Posterior cingulate gyrus (tissue), 11 donors: ENCODE measurements at regions not wholly inside any gene's neighbourhood (a gene's known extent, or its start where the extent isn't known, plus 50 kb on each side); places are given as distances from the start of the nearest gene placed in this dataset.

Experiments
- DNase-seq, 10 donors: peaks; one replicate each; pipeline versions ENCODE4 v3.0.0 to v3.0.0-alpha.2; 2020 to 2021; ENCODE audit warnings: mixed read lengths in 3 of 10
- intact Hi-C: fragments of 100-400 bp; cut with DNase I; formaldehyde crosslinking; loops from one replicate; pipeline ENCODE4 v1.15.1; 2023

GRCh38 chr18:72104851-72105250 is 439.3 kb downstream of the CBLN2 start:
- intact Hi-C loops: no loop called here
- no peak for DNase-seq

DNA sequence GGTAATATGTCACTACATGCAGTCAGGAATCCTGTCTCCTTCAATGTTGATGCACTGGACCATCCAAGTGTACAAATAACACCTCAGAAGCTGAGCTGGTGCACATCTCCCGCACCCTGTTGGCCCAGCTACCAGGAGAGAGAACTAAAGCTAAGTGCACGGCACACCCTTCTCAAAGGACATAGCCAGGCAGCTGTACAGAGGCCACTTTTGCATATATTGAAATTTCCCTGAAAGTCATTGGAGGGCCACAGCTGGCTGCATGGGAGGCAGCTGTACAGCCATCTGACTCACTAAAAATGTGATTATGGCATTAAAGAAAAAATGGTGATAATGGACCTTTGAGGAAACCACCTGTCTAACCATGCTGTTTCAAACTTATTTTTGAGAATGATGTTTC is 441.7 kb downstream of the CBLN2 start:
- intact Hi-C loops: no loop called here
- no peak for DNase-seq

GRCh38 chr18:72100465-72101004 is 443.6 kb downstream of the CBLN2 start:
- no peak for DNase-seq
- intact Hi-C loops: no loop called here

GRCh38 chr18:72091369-72091768 is 452.8 kb downstream of the CBLN2 start:
- no peak for DNase-seq
- intact Hi-C loops: no loop called here

- DNase-seq: no peak
- intact Hi-C loops: no loop called here
Observed at GRCh38 chr18:72089432-72089831, 454.7 kb downstream of the CBLN2 start.

- DNase-seq: no peak
- intact Hi-C loops: no loop called here
Observed at GRCh38 chr18:72086421-72086820, 457.7 kb downstream of the CBLN2 start.

DNA sequence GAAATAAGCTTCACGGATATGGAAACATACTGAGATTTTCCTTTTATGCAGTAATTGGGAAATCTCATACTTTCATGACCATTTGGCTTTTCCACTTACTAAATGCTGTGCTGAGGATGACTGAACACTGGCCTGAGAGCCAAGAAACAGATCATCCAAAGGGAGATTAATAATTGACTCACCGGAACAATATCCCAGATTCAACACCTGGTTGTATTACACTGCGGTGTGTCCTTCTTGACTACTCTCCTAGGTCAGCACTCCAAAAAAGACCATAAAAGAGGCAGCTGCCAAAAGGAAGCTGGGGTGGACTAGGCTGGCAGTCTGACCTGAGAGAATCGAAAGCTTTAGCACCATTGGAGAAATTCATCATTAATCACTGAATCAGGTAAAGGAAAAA is 469.1 kb downstream of the CBLN2 start:
- intact Hi-C loops: no loop called here
- no peak for DNase-seq

DNA sequence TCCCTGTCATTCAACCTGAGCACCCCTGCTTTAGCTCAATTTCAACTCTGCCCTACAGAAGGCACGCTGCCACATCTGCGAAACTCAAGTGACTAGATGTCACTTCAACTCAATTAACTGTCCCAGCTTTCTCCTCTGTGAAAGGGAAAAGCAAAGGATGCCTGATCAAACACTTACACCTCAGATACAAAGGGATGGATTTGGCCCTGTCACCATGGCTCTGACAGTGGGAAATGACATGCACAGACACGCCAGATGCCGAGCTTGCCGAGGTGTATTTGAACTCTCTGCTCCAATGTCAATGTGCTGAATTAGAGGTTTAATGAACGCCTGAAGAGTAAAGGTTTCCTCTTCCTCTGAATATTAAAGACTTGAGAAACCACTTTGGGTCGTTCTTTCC is 481.1 kb downstream of the CBLN2 start:
- intact Hi-C loops: no loop called here
- DNase-seq: no peak

GRCh38 chr18:72058851-72059250 is 485.3 kb downstream of the CBLN2 start:
- intact Hi-C loops: no loop called here
- no peak for DNase-seq

DNA sequence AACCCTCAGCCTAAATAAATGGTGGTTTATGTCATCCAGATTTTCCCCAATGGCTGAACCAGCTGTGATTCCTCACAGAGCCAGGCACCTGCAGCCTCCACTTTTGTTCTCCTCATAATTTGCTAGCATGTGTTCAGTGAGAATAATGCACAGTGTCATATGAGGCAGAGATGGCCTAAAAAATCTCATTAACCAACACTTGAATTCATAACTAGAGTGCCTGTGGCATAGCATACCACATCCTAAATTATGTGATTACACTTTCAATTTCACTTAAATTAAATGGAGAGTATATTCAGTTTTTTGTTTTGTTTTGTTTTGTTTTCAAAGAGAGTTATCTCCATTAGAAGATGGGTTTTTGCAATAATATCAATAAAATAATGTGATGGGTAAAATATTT is 488.0 kb downstream of the CBLN2 start:
- peak in 1 of 10 donors; percentile 45 for DNase-seq
- intact Hi-C loops: no loop called here

DNA sequence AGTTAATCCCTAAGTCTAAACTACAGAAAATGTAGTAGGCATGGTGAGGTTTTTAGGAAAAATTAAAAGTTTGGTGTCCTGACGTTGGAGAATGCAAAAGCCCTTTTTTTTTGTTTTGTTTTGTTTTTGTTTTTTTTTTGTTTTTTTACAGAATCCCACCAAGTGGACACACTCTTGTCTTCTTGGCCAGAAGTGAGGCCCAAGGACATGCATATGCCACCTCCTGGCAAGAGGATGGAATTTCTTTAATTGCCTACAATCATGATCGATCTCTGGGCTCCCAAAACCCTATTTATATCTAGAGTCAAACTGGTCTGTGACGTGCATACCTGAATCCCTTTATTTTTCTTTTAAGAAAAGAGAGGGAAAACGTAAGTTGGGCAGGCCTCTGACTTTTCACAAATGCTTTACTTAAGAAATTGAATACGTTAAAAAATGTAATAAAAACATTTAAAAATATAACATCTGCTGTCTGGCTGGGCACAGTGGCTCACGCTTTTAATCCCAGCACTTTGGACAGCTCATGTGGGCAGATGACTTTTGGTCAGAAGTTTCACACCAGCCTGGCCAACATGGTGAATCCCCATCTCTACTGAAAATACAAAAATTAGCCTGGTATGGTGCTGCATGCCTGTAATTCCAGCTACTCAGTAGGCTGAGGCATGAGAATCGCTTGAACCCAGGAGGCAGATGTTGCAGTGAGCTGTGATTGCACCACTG is 502.7 kb downstream of the CBLN2 start:
- DNase-seq: no peak
- intact Hi-C loops: no loop called here

DNA sequence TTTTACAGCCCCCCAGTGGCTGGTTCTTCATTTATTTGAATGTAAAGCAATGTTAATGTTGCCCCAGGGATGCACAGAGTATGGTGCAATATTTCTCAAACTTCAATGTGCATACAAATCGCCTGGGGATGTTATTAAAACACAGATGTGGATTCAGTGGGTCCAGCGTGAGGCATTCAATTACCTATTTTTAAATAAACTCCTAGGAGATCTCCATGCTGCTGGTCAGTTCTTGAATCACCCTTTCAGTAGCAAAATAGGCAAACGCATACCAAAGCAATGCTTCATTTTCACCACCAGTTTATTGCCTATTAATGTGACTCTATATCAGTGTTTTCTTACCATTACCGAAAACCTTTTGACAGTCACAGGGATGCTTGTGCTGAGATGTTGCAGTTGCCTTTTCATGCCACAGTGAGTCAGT is 530.7 kb downstream of the CBLN2 start:
- DNase-seq: no peak
- intact Hi-C loops: no loop called here

DNA sequence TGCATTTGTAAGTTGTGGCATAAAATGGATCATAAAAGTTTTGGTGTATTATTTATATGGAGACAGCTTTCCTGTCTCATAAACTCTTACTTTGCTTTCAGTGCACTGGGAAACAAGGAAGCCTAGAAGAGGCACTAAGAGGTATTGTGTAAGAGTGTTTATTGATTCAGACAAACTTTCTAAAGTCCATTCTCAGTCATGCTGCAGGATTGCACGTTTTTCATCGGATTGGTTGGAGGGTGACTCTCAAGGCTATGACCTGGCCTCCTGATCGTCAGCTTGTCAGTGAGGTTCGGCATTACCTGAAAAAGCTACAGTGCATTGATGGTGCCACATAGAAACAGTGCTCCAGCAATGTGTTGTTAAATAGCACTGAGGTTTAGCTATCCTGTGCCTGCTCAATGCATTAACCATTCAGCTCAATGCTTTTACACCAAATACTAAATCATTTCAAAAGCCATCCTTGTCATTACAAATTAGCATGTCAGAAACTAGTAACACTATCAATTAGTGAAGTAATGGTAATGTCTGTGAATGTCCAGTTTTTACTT is 545.5 kb downstream of the CBLN2 start:
- DNase-seq: no peak
- intact Hi-C loops: no loop called here

GRCh38 chr18:71995904-71996465 is 548.2 kb downstream of the CBLN2 start:
- no peak for DNase-seq
- intact Hi-C loops: no loop called here

DNA sequence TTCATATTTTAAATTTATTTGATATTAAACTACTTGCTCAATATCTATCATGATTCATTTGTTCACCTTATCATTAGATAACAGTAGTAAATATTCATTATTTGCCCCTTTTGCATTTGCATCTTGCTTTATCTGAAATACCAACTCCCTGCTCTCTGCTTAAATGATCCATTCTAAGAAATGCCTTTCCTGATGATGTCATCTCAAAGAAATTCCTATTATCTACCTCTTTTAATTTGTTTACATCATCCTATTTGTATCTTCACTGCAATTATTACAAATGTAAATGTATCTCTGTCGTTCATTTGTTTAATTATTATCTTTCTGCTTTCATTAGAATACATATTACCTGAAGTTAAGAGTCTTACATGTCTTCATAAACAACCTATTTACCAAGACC is 549.9 kb downstream of the CBLN2 start:
- intact Hi-C loops: no loop called here
- DNase-seq: no peak

- no peak for DNase-seq
- intact Hi-C loops: no loop called here
Observed at GRCh38 chr18:71989616-71990015, 554.5 kb downstream of the CBLN2 start.

DNA sequence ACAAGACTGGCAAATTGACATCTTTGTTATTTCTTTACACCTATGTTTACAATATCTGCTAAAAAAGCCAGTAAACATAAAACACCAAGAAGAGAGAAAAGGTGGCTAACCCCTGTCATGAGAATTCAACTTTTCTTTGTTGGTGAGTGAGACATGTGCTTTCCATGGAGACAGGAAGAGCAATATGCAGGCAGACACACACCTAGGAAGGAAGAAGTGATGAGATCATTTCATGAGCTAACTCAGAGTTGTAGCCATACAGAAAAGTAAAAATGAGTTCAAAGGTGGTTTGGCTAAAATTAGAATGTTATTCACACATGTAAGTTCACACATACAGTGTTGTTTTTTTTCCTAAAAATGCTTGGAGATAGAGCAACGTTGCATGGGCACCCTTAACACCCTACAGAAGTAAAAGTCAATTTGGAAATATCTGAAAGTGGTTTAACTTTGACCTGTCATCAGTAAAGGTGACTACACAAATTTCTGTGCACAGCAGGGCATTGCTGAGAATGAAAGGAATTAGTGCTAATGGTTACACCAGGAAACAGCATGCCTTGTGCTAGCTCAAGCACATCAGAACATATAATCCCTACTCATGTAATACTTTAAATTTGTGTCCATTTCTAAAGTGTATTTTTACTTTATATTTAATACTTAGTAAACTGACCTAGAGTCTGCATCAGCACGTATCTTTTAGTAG is 557.6 kb downstream of the CBLN2 start:
- intact Hi-C loops: no loop called here
- DNase-seq: no peak

GRCh38 chr18:71976744-71977143 is 567.4 kb downstream of the CBLN2 start:
- DNase-seq: no peak
- intact Hi-C loops: no loop called here

DNA sequence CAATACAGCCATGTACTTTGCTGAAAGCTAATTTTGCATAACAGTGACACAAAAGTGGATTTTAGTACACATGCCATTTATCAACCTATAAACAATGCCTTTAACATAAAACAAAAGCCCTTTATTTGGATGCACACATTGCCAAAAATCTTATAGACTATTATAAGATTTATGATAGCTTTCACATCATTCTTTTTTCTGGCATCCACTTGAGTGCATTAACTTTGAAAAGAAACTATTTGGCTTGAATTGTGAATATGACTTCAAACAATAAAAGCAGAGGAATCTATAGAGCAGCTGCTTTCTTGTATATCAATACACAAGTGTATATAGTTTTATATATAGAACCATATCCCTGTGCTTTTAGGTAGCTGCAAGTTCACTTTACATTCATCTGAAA is 577.4 kb downstream of the CBLN2 start:
- DNase-seq: no peak
- intact Hi-C loops: no loop called here

- DNase-seq: no peak
- intact Hi-C loops: no loop called here
Observed at GRCh38 chr18:71958605-71959004, 585.5 kb downstream of the CBLN2 start.

DNA sequence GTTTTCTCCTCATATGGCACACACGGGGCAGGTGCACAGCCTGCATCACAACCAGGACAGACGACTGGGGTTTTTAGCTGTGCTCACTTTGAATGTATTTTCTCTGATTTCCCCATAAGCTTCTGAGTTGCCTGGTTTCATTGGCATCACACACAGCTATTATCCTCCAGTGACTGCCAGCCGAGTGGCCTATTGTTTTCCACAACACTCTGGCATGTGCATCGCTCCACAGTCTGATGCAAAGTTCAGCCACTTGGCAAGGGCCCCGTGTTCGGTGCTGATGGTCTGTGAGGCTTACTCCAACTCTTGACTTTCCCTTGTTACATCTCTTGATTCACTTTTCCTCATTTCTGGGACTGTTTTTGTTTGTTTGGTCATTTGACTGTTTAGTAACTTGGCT is 593.1 kb downstream of the CBLN2 start:
- peak; percentile 14 to 89 (median 54) for DNase-seq
- intact Hi-C loops: no loop called here
